SK-N-SH (cell line): ENCODE measurements at regions not wholly inside any gene's neighbourhood (a gene's known extent, or its start where the extent isn't known, plus 50 kb on each side); places are given as distances from the start of the nearest gene placed in this dataset.

Experiments used
- CHD2 ChIP-seq: fragments of 150-350 bp; IDR thresholded peaks from 2 replicates; pipeline ENCODE4 v1.6.1; 2018; ENCODE audit warnings: low read length; ENCODE audit not compliant: partially characterized antibody
- CTCF ChIP-seq: fragments of 200-600 bp; sonication (generic); IDR thresholded peaks from 2 replicates; pipeline ENCODE4 v1.6.1; 2017; ENCODE audit warnings: antibody characterized with exemption, mild to moderate bottlenecking, moderate library complexity
- EZH2phosphoT487 ChIP-seq: fragments of 200-600 bp; sonication (generic); IDR thresholded peaks from 2 replicates; pipeline ENCODE4 v1.6.1; 2017; ENCODE audit warnings: low read depth, mixed run types, mild to moderate bottlenecking, antibody characterized with exemption, moderate library complexity, borderline replicate concordance
- FOXM1 ChIP-seq: IDR thresholded peaks from 2 replicates; pipeline ENCODE4 v1.4.0; 2012; ENCODE audit warnings: low read depth, mild to moderate bottlenecking
- MAX ChIP-seq: IDR thresholded peaks from 2 replicates; pipeline ENCODE4 v1.4.0; 2012; ENCODE audit warnings: low read depth
- PBX3 ChIP-seq: IDR thresholded peaks from 2 replicates; pipeline ENCODE4; 2012
- POLR2AphosphoS5 ChIP-seq: IDR thresholded peaks from 2 replicates; pipeline ENCODE4 v1.6.1; 2012; ENCODE audit warnings: low read depth, low read length
- REST ChIP-seq: IDR thresholded peaks from 2 replicates; pipeline ENCODE4 v1.6.1; 2012; ENCODE audit warnings: mild to moderate bottlenecking, low read depth, low read length, moderate library complexity
- USF2 ChIP-seq: fragments of 150-350 bp; IDR thresholded peaks from 2 replicates; pipeline ENCODE4 v1.6.1; 2017; ENCODE audit warnings: antibody characterized with exemption, low read length, low read depth, borderline replicate concordance
- YY1 ChIP-seq: IDR thresholded peaks from 2 replicates; pipeline ENCODE4 v1.4.0; 2012; ENCODE audit warnings: low read depth, mild to moderate bottlenecking

GRCh38 chr5:62680121-62680520 is 101.5 kb downstream of the LRRC70 start:
- TF ChIP-seq CTCF (no peak), CHD2 (no peak), MAX (no peak), POLR2AphosphoS5 (no peak), PBX3 (no peak), YY1 (no peak), EZH2phosphoT487 (no peak), FOXM1 (no peak), USF2 (no peak), REST (no peak)
